GM12878 (cell line): ENCODE measurements at regions not wholly inside any gene's neighbourhood (a gene's known extent, or its start where the extent isn't known, plus 50 kb on each side); places are given as distances from the start of the nearest gene placed in this dataset.

ENCODE experiments used
- CEBPB ChIP-seq, 2 experiments: fragments of 150-350 bp in 1 of 2; IDR thresholded peaks; 2 replicates each; pipeline ENCODE4 v1.6.1; 2012 to 2014; ENCODE audit warnings: low read depth in 2 of 2, low read length in 2 of 2, borderline replicate concordance in 1 of 2, inconsistent platforms in 1 of 2
- CREM ChIP-seq: IDR thresholded peaks from 2 replicates; pipeline ENCODE4 v1.6.1; 2014; ENCODE audit warnings: antibody characterized with exemption, low read depth
- EZH2 ChIP-seq: IDR thresholded peaks from 2 replicates; pipeline ENCODE4 v1.6.1; 2012; ENCODE audit warnings: low read depth, mild to moderate bottlenecking, control low read depth, inconsistent platforms, low read length, borderline replicate concordance; ENCODE audit not compliant: control insufficient read depth
- POLR2AphosphoS5 ChIP-seq: IDR thresholded peaks from 2 replicates; pipeline ENCODE4 v1.6.1; 2011; ENCODE audit warnings: mild to moderate bottlenecking, low read length, inconsistent platforms
- ZNF217 ChIP-seq: fragments of 450-650 bp; IDR thresholded peaks from 2 replicates; pipeline ENCODE4 v1.6.1; 2017; ENCODE audit warnings: antibody characterized with exemption, mild to moderate bottlenecking
- TF ChIP-seq, protein P1 (sequence below): IDR thresholded peaks from 2 replicates; pipeline ENCODE4 v1.6.1; 2012; ENCODE audit warnings: mild to moderate bottlenecking, low read depth, low read length
- TF ChIP-seq, protein P2 (sequence below), 3 experiments: IDR thresholded peaks in 2 of 3; conservative IDR thresholded peaks in 1 of 3; 2 replicates each; pipeline ENCODE4 v1.5.1; 2011; ENCODE audit warnings: low read depth in 3 of 3, low read length in 3 of 3, mild to moderate bottlenecking in 3 of 3, control low read depth in 2 of 3, moderate library complexity in 2 of 3, inconsistent platforms in 1 of 3, mixed read lengths in 1 of 3; ENCODE audit not compliant: control insufficient read depth in 2 of 3, insufficient read depth in 1 of 3; ENCODE audit errors: extremely low read depth in 1 of 3
- TF ChIP-seq, protein P3 (sequence below): IDR thresholded peaks from 2 replicates; pipeline ENCODE4 v1.6.1; 2012; ENCODE audit warnings: low read depth, low read length, improper control_type of control experiment
- TF ChIP-seq, protein P4 (sequence below): IDR thresholded peaks from 2 replicates; pipeline ENCODE4 v1.6.1; 2011; ENCODE audit warnings: borderline replicate concordance, low read depth, mild to moderate bottlenecking, moderate library complexity, mixed read lengths, low read length; ENCODE audit not compliant: insufficient read depth; ENCODE audit errors: extremely low read length

DNA sequence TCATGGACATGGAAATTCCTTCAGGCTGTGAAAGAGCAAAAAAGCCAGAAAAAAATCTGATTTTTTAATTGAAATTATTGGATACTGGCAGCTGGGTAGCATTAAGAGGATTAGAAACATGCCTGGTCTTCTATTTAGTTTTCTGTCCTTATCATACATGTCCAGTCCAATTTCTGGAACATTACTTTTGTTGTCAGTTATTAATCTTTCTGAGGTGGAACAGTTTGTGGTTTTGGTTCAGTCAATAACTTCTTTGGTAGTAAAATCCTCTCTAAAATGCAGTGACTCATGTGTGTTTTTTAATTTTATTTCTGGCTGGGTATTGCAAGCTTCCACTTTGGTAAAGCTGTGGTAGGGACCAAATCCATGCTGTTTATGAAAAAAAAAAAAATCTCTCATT, 687.0 kb upstream of the ADGRL2 start:
- TF ChIP-seq CEBPB (IDR thresholded peaks at IDR 0.05; ENCODE audit: borderline replicate concordance in 1 of 2, low read depth in 2 of 2, low read length in 2 of 2) (no peak), POLR2AphosphoS5 (no peak), EZH2 (no peak), ZNF217 (no peak), CREM (no peak)
- TF ChIP-seq, protein P1, sequence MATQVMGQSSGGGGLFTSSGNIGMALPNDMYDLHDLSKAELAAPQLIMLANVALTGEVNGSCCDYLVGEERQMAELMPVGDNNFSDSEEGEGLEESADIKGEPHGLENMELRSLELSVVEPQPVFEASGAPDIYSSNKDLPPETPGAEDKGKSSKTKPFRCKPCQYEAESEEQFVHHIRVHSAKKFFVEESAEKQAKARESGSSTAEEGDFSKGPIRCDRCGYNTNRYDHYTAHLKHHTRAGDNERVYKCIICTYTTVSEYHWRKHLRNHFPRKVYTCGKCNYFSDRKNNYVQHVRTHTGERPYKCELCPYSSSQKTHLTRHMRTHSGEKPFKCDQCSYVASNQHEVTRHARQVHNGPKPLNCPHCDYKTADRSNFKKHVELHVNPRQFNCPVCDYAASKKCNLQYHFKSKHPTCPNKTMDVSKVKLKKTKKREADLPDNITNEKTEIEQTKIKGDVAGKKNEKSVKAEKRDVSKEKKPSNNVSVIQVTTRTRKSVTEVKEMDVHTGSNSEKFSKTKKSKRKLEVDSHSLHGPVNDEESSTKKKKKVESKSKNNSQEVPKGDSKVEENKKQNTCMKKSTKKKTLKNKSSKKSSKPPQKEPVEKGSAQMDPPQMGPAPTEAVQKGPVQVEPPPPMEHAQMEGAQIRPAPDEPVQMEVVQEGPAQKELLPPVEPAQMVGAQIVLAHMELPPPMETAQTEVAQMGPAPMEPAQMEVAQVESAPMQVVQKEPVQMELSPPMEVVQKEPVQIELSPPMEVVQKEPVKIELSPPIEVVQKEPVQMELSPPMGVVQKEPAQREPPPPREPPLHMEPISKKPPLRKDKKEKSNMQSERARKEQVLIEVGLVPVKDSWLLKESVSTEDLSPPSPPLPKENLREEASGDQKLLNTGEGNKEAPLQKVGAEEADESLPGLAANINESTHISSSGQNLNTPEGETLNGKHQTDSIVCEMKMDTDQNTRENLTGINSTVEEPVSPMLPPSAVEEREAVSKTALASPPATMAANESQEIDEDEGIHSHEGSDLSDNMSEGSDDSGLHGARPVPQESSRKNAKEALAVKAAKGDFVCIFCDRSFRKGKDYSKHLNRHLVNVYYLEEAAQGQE: no peak
- TF ChIP-seq, protein P2, sequence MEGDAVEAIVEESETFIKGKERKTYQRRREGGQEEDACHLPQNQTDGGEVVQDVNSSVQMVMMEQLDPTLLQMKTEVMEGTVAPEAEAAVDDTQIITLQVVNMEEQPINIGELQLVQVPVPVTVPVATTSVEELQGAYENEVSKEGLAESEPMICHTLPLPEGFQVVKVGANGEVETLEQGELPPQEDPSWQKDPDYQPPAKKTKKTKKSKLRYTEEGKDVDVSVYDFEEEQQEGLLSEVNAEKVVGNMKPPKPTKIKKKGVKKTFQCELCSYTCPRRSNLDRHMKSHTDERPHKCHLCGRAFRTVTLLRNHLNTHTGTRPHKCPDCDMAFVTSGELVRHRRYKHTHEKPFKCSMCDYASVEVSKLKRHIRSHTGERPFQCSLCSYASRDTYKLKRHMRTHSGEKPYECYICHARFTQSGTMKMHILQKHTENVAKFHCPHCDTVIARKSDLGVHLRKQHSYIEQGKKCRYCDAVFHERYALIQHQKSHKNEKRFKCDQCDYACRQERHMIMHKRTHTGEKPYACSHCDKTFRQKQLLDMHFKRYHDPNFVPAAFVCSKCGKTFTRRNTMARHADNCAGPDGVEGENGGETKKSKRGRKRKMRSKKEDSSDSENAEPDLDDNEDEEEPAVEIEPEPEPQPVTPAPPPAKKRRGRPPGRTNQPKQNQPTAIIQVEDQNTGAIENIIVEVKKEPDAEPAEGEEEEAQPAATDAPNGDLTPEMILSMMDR (IDR thresholded peaks at IDR 0.05 in 2 of 3, conservative IDR thresholded peaks at IDR 0.05 in 1 of 3; ENCODE audit: control insufficient read depth in 2 of 3, extremely low read depth in 1 of 3, insufficient read depth in 1 of 3, low read depth in 3 of 3, low read length in 3 of 3): no peak
- TF ChIP-seq, protein P3, sequence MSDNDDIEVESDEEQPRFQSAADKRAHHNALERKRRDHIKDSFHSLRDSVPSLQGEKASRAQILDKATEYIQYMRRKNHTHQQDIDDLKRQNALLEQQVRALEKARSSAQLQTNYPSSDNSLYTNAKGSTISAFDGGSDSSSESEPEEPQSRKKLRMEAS: no peak
- TF ChIP-seq, protein P4, sequence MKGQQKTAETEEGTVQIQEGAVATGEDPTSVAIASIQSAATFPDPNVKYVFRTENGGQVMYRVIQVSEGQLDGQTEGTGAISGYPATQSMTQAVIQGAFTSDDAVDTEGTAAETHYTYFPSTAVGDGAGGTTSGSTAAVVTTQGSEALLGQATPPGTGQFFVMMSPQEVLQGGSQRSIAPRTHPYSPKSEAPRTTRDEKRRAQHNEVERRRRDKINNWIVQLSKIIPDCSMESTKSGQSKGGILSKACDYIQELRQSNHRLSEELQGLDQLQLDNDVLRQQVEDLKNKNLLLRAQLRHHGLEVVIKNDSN: no peak
